A549 (cell line): ENCODE measurements at regions not wholly inside any gene's neighbourhood (a gene's known extent, or its start where the extent isn't known, plus 50 kb on each side); places are given as distances from the start of the nearest gene placed in this dataset.
A peak's percentile ranks its signal among the peaks of the same experiment; 100 is the strongest.

ENCODE experiments used
- ATAC-seq, 2 experiments: fragments of 200-7000 bp in 1 of 2; fragments of >200 bp in 1 of 2; cut with Nextera tagmentation in 1 of 2; cut with Tn5 transposase in 1 of 2; 3 replicates each; pipeline versions ENCODE4 v1.8.0 to v1.9.1; 2018 to 2020; ENCODE audit warnings: mild to moderate bottlenecking in 1 of 2, moderate library complexity in 1 of 2
- CTCF ChIA-PET: fragments of 300-600 bp; sonication (Branson Sonifier 250); formaldehyde crosslinking; extraction: SDS; loops from one replicate; lab custom pipeline; 2021; ENCODE audit warnings: antibody characterized with exemption, inconsistent platforms; lab: Yijun Ruan, JAX
- POLR2A ChIA-PET: fragments of 350-600 bp; formaldehyde crosslinking; extraction: SDS; loops from one replicate; lab custom pipeline; 2021; ENCODE audit warnings: antibody characterized with exemption, inconsistent platforms; lab: Yijun Ruan, JAX
- DNase-seq, 2 experiments: peaks; one replicate each; pipeline versions ENCODE4 v3.0.0 to v3.0.0-alpha.2; 2011 to 2016; ENCODE audit warnings: low read depth in 1 of 2, low spot score in 1 of 2
- FAIRE-seq: peaks from 2 replicates; lab custom pipeline; 2011; peaks lifted over from hg19 to GRCh38; lab: Jason Lieb, UNC
- H3K27ac ChIP-seq, 2 experiments: fragments of >200 bp; sonication (Bioruptor Twin); formaldehyde crosslinking; 3 replicates each; pipeline ENCODE4 v1.5.1; 2016 to 2017
- H3K4me1 ChIP-seq: fragments of >200 bp; sonication (Bioruptor Twin); formaldehyde crosslinking; 3 replicates; pipeline ENCODE4 v1.6.1; 2016
- H3K4me2 ChIP-seq: fragments of >200 bp; sonication (Bioruptor Twin); formaldehyde crosslinking; 3 replicates; pipeline ENCODE4 v1.6.1; 2016
- H3K4me3 ChIP-seq: fragments of >200 bp; sonication (Bioruptor Twin); formaldehyde crosslinking; 3 replicates; pipeline ENCODE4 v1.5.1; 2016
- H3K9me3 ChIP-seq: fragments of >200 bp; sonication (Bioruptor Twin); formaldehyde crosslinking; 3 replicates; pipeline ENCODE4 v1.6.1; 2016
- BCL3 ChIP-seq: fragments of >200 bp; sonication (Bioruptor Twin); formaldehyde crosslinking; IDR thresholded peaks from 3 replicates; pipeline ENCODE4 v1.6.1; 2016
- BHLHE40 ChIP-seq: IDR thresholded peaks from 2 replicates; pipeline ENCODE4 v1.6.1; 2012; ENCODE audit warnings: low read depth, low read length, inconsistent platforms
- CEBPB ChIP-seq, 2 experiments: fragments of >200 bp in 1 of 2; sonication (Bioruptor Twin) in 1 of 2; formaldehyde crosslinking in 1 of 2; IDR thresholded peaks; 2 replicates each; pipeline ENCODE4 v1.6.1; 2012 to 2016
- CHD2 ChIP-seq: fragments of 150-350 bp; IDR thresholded peaks from 2 replicates; pipeline ENCODE4 v1.6.1; 2014; ENCODE audit warnings: low read length; ENCODE audit not compliant: partially characterized antibody
- EHF ChIP-seq: fragments of 250-450 bp; sonication (Bioruptor Pico); IDR thresholded peaks from 2 replicates; pipeline ENCODE4 v1.5.0; 2020; ENCODE audit warnings: mild to moderate bottlenecking
- FOSL2 ChIP-seq, 2 experiments: fragments of 450-650 bp in 1 of 2; fragments of >200 bp in 1 of 2; sonication (Bioruptor Twin) in 1 of 2; formaldehyde crosslinking; IDR thresholded peaks; 2 replicates each; pipeline versions ENCODE4 v1.5.0 to v1.6.1; 2016 to 2020; ENCODE audit warnings: mild to moderate bottlenecking in 1 of 2, moderate library complexity in 1 of 2
- HEYL ChIP-seq: fragments of 250-450 bp; sonication (Bioruptor Pico); IDR thresholded peaks from 2 replicates; pipeline ENCODE4 v1.8.0; 2021; ENCODE audit warnings: mild to moderate bottlenecking, moderate library complexity
- HOXB5 ChIP-seq: fragments of 250-450 bp; sonication (Bioruptor Pico); IDR thresholded peaks from 2 replicates; pipeline ENCODE4 v1.5.0; 2020; ENCODE audit warnings: mild to moderate bottlenecking, moderate library complexity
- JUNB ChIP-seq: fragments of >200 bp; sonication (Bioruptor Twin); formaldehyde crosslinking; IDR thresholded peaks from 2 replicates; pipeline ENCODE4 v1.6.1; 2016
- KDM1A ChIP-seq: fragments of 200-600 bp; sonication (generic); IDR thresholded peaks from 2 replicates; pipeline ENCODE4 v1.6.1; 2016; ENCODE audit warnings: low read depth, mild to moderate bottlenecking
- MAFK ChIP-seq: fragments of 450-650 bp; IDR thresholded peaks from 2 replicates; pipeline ENCODE4 v1.6.1; 2014; ENCODE audit not compliant: partially characterized antibody
- MAZ ChIP-seq: fragments of 150-350 bp; IDR thresholded peaks from 2 replicates; pipeline ENCODE4 v1.6.1; 2014; ENCODE audit warnings: antibody characterized with exemption, low read depth, low read length, borderline replicate concordance
- NR3C1 ChIP-seq: fragments of >200 bp; sonication (Bioruptor Twin); formaldehyde crosslinking; IDR thresholded peaks from 3 replicates; pipeline ENCODE4 v1.6.1; 2017
- PHF8 ChIP-seq: fragments of 200-600 bp; sonication (generic); IDR thresholded peaks from 2 replicates; pipeline ENCODE4 v1.6.1; 2016; ENCODE audit warnings: low read depth, mild to moderate bottlenecking, antibody characterized with exemption, moderate library complexity, borderline replicate concordance
- POLR2A ChIP-seq: IDR thresholded peaks from 2 replicates; pipeline ENCODE4 v1.6.1; 2012; ENCODE audit warnings: mild to moderate bottlenecking, low read length
- RCOR1 ChIP-seq: fragments of 150-350 bp; IDR thresholded peaks from 2 replicates; pipeline ENCODE4 v1.6.1; 2014; ENCODE audit warnings: antibody characterized with exemption, low read length, low read depth
- RFX5 ChIP-seq: fragments of 450-650 bp; IDR thresholded peaks from 2 replicates; pipeline ENCODE4 v1.7.1; 2014; ENCODE audit warnings: antibody characterized with exemption, mild to moderate bottlenecking, moderate library complexity
- ZNF302 ChIP-seq: fragments of 250-450 bp; sonication (Bioruptor Pico); IDR thresholded peaks from 2 replicates; pipeline ENCODE4 v1.9.0; 2021; ENCODE audit warnings: inconsistent platforms, mild to moderate bottlenecking, moderate library complexity
- WGBS: methylation state at CpG from one replicate; pipeline ENCODE4 v1.1.6; 2017; ENCODE audit errors: missing lambda C conversion rate; 5-methylcytosine and 5-hydroxymethylcytosine counted together
- TF ChIP-seq, protein P1 (sequence below): IDR thresholded peaks from 2 replicates; pipeline ENCODE4 v1.6.1; 2012
- TF ChIP-seq, protein P2 (sequence below): fragments of 450-650 bp; IDR thresholded peaks from 2 replicates; pipeline ENCODE4 v1.6.1; 2014; ENCODE audit warnings: antibody characterized with exemption
- TF ChIP-seq, protein P3 (sequence below): fragments of 250-450 bp; sonication (Bioruptor Pico); IDR thresholded peaks from 2 replicates; pipeline ENCODE4 v1.5.0; 2020; ENCODE audit warnings: low read depth, mild to moderate bottlenecking, moderate library complexity
- TF ChIP-seq, protein P4 (sequence below): fragments of 200-600 bp; sonication (generic); IDR thresholded peaks from 2 replicates; pipeline ENCODE4 v1.6.1; 2016; ENCODE audit warnings: antibody characterized with exemption, mild to moderate bottlenecking, moderate library complexity

- peak in 1 of 2 experiments; percentile 17 for DNase-seq
Observed at GRCh38 chr6:10201606-10202510, 213.0 kb downstream of the TFAP2A start.

GRCh38 chr6:10196090-10196489 is 218.8 kb downstream of the TFAP2A start:
- DNase-seq (no peak), FAIRE-seq (no peak), ATAC-seq (no peak)
- Histone ChIP-seq H3K9me3 (no peaks in the 10 kb centered on the region), H3K4me2 (no peak overlapping the region), H3K4me1 (peaks cover 7% of the 10 kb centered on the region; the same call in 1 of the 3 replicates), H3K4me3 (no peak overlapping the region), H3K27ac (no peak overlapping the region)
- no peak for TF ChIP-seq POLR2A
- TF ChIP-seq CHD2, result no peak
- TF ChIP-seq EHF (CRISPR knock-in tag), result no peak
- no peak for TF ChIP-seq BHLHE40
- TF ChIP-seq RCOR1, result no peak
- TF ChIP-seq BCL3, result no peak
- no peak for TF ChIP-seq JUNB
- TF ChIP-seq, protein P1, sequence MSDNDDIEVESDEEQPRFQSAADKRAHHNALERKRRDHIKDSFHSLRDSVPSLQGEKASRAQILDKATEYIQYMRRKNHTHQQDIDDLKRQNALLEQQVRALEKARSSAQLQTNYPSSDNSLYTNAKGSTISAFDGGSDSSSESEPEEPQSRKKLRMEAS, result no peak
- no peak for TF ChIP-seq ZNF302 (CRISPR knock-in tag)
- TF ChIP-seq FOSL2 (IDR thresholded peaks at IDR 0.05), result no peak
- no peak for TF ChIP-seq FOSL2 (CRISPR knock-in tag; IDR thresholded peaks at IDR 0.05)
- TF ChIP-seq NR3C1, result no peak
- no peak for TF ChIP-seq KDM1A
- TF ChIP-seq MAZ, result no peak
- TF ChIP-seq, protein P2, sequence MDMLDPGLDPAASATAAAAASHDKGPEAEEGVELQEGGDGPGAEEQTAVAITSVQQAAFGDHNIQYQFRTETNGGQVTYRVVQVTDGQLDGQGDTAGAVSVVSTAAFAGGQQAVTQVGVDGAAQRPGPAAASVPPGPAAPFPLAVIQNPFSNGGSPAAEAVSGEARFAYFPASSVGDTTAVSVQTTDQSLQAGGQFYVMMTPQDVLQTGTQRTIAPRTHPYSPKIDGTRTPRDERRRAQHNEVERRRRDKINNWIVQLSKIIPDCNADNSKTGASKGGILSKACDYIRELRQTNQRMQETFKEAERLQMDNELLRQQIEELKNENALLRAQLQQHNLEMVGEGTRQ, result no peak
- TF ChIP-seq HEYL (CRISPR knock-in tag), result no peak
- no peak for TF ChIP-seq CEBPB (IDR thresholded peaks at IDR 0.05)
- TF ChIP-seq, protein P3, sequence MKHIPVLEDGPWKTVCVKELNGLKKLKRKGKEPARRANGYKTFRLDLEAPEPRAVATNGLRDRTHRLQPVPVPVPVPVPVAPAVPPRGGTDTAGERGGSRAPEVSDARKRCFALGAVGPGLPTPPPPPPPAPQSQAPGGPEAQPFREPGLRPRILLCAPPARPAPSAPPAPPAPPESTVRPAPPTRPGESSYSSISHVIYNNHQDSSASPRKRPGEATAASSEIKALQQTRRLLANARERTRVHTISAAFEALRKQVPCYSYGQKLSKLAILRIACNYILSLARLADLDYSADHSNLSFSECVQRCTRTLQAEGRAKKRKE, result no peak
- TF ChIP-seq RFX5, result no peak
- TF ChIP-seq, protein P4, sequence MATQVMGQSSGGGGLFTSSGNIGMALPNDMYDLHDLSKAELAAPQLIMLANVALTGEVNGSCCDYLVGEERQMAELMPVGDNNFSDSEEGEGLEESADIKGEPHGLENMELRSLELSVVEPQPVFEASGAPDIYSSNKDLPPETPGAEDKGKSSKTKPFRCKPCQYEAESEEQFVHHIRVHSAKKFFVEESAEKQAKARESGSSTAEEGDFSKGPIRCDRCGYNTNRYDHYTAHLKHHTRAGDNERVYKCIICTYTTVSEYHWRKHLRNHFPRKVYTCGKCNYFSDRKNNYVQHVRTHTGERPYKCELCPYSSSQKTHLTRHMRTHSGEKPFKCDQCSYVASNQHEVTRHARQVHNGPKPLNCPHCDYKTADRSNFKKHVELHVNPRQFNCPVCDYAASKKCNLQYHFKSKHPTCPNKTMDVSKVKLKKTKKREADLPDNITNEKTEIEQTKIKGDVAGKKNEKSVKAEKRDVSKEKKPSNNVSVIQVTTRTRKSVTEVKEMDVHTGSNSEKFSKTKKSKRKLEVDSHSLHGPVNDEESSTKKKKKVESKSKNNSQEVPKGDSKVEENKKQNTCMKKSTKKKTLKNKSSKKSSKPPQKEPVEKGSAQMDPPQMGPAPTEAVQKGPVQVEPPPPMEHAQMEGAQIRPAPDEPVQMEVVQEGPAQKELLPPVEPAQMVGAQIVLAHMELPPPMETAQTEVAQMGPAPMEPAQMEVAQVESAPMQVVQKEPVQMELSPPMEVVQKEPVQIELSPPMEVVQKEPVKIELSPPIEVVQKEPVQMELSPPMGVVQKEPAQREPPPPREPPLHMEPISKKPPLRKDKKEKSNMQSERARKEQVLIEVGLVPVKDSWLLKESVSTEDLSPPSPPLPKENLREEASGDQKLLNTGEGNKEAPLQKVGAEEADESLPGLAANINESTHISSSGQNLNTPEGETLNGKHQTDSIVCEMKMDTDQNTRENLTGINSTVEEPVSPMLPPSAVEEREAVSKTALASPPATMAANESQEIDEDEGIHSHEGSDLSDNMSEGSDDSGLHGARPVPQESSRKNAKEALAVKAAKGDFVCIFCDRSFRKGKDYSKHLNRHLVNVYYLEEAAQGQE, result no peak
- no peak for TF ChIP-seq HOXB5 (CRISPR knock-in tag)
- ChIA-PET POLR2A (no interaction called here), CTCF (no interaction called here)
- 64% methylated on average over 5 of the region's 5 CpGs for WGBS

More at GRCh38 chr6:10201606-10202510, 213.0 kb downstream of the TFAP2A start:
- FAIRE-seq, result no peak
- no peak for ATAC-seq
- CTCF ChIA-PET, result interaction anchor here (0.9 kb wide), 1 partner anchor 38 kb away, joined by 3 read pairs; no protein-coding TSS in a partner anchor
- POLR2A ChIA-PET, result no interaction called here
- Histone ChIP-seq H3K27ac (no peak overlapping the region), H3K4me1 (no peaks in the 10 kb centered on the region), H3K4me3 (no peak overlapping the region), H3K9me3 (no peaks in the 10 kb centered on the region), H3K4me2 (no peak overlapping the region)
- TF ChIP-seq PHF8 (no peak), MAFK (peak; percentile 30)
- TF ChIP-seq, protein P3, result no peak
- WGBS, result 83% methylated on average over 8 of the region's 8 CpGs
